ENCODE measurements at regions not wholly inside any gene's neighbourhood (a gene's known extent, or its start where the extent isn't known, plus 50 kb on each side); places are given as distances from the start of the nearest gene placed in this dataset.

DNA sequence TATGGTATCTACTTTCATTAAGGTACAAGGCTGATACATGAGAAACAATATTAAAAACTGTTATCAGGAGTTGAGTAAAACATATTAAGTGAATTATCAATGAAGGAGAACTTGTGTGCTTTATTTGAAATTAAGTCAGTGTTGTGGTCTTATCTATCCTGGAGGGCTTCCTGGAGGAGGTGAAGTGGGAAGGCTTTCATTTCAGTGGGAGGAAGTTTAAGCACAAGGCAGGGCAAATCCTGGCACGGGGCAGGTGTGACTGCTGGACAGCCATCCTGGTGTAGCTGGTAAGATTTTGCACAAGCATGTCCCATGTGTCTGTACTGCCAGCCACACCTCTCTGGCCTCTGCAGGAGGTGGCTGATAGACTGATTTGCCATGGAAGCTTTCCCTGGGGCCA lies 159.7 kb upstream of the SKOR2 start:
- TF ChIP-seq, protein P1, sequence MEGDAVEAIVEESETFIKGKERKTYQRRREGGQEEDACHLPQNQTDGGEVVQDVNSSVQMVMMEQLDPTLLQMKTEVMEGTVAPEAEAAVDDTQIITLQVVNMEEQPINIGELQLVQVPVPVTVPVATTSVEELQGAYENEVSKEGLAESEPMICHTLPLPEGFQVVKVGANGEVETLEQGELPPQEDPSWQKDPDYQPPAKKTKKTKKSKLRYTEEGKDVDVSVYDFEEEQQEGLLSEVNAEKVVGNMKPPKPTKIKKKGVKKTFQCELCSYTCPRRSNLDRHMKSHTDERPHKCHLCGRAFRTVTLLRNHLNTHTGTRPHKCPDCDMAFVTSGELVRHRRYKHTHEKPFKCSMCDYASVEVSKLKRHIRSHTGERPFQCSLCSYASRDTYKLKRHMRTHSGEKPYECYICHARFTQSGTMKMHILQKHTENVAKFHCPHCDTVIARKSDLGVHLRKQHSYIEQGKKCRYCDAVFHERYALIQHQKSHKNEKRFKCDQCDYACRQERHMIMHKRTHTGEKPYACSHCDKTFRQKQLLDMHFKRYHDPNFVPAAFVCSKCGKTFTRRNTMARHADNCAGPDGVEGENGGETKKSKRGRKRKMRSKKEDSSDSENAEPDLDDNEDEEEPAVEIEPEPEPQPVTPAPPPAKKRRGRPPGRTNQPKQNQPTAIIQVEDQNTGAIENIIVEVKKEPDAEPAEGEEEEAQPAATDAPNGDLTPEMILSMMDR (IDR thresholded peaks at IDR 0.05) = no peak
- TF ChIP-seq EZH2 (IDR thresholded peaks at IDR 0.05) (no peak), EZH2phosphoT487 (IDR thresholded peaks at IDR 0.05) (no peak)
